ENCODE measurements at regions not wholly inside any gene's neighbourhood (a gene's known extent, or its start where the extent isn't known, plus 50 kb on each side); places are given as distances from the start of the nearest gene placed in this dataset.
"Not testable (repeated sequence)": the region's sequence is repeated elsewhere in the genome, so short reads cannot be mapped to it uniquely, and the experiment has no call there.

DNA sequence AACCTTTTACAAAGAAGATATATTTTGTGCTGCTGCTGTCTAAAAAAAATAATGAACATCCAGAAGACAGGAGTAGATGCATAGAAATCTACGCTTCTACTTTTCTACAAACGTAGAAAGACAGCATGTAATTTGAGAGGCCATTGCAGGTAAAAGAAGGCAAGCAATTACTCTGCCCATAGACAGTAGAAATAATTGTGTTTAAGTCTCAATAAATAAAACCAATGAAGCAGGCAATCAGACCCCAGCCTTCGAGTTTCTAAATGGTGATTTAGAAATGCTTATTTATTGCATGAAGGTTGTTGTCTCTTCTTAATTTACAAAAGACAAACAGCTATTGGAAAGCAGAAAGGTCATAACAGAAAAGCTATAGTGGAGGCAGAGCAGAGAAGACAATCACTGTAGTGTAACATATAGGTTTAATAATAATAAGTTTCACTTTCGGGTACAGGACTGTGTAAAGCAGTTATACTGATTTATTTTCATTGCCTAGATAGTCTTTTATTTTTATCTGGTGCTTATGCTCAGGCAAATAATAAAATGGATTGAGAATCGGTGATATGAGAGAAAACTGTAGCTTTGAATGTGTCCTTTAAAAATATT, 123.0 kb upstream of the TACR3 start:
- H3K4me1 ChIP-seq = no peaks in the 10 kb centered on the region
- no peak overlapping the region for H3K4me2 ChIP-seq
- no peaks in the 10 kb centered on the region for H3K36me3 ChIP-seq
- no peak overlapping the region for H3K4me3 ChIP-seq
- no peak for TF ChIP-seq Cebpa-rat (IDR thresholded peaks at IDR 0.05)
- H3K27ac ChIP-seq = no peak overlapping the region
- H4K20me1 ChIP-seq = no peaks in the 10 kb centered on the region
- no peaks in the 10 kb centered on the region for H3K9me3 ChIP-seq
- H3K9ac ChIP-seq = no peak overlapping the region
- H3K27me3 ChIP-seq = no peaks in the 10 kb centered on the region

DNA sequence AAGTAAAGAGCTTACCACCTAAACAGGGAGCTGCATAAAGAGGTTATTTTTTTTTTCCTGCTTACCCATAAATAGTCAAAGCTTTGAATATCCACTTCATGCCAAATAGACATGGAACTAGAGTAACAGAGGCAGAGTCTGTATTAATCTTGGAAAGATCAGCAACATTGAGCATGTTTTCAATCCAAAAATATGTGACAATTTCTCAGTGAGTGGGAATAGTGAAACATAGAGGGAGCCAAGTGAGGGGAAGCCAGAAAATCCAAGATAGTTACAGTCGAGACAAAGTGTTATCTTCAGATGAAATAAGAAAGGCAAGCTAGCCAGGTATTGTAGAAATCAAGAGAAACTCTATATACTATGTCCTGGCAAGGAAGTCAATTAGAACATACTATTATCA, 122.3 kb upstream of the TACR3 start:
- H3K4me1 ChIP-seq = no peaks in the 10 kb centered on the region
- no peak overlapping the region for H3K4me2 ChIP-seq
- H3K9ac ChIP-seq = no peak overlapping the region
- H3K9me3 ChIP-seq = no peaks in the 10 kb centered on the region
- H3K27ac ChIP-seq = no peak overlapping the region
- H3K36me3 ChIP-seq = no peaks in the 10 kb centered on the region
- H3K4me3 ChIP-seq = no peak overlapping the region
- no peaks in the 10 kb centered on the region for H4K20me1 ChIP-seq
- no peak for TF ChIP-seq Cebpa-rat (IDR thresholded peaks at IDR 0.05)
- H3K27me3 ChIP-seq = no peaks in the 10 kb centered on the region

DNA sequence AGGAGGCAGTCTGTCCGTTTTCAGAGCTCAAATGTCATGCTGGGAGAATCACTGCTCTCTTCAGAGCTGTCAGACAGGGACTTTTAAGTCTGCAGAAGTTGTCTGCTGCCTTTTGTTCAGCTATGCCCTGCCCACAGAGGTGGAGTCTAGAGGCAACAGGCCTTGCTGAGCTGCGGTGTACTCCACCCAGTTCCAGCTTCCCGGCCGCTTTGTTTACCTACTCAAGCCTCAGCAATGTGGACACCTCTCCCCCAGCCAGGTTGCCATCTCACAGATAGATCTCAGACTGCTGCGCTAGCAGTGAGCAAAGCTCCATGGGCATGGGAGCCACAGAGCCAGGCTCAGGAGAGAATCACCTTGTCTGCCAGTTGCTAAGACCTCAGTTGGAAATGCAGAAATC, 90.5 kb upstream of the TACR3 start:
- not testable (repeated sequence) for H3K9me3 ChIP-seq, H3K27ac ChIP-seq, H4K20me1 ChIP-seq, H3K4me1 ChIP-seq, H3K9ac ChIP-seq, H3K36me3 ChIP-seq, H3K27me3 ChIP-seq, H3K4me2 ChIP-seq, H3K4me3 ChIP-seq

DNA sequence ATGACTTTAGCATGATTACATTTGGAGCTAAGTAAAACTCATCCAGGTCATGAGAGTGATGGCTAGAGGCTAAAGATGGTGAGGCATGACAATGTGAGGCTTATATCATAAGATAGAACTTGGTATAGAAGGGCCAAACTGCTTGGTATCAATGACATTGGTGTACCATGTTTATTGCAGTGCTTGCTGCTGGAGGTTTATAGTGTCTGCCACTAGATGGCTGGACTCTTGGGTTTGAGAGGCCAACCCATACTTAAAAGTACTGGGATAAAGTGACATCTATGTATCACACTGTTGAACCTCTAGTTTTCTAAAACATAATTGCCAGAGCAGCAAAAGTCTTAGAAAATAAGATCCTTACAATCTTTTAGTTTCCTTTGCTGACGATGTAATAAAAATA, 83.0 kb upstream of the TACR3 start:
- Histone ChIP-seq H3K9ac (no peak overlapping the region), H3K27me3 (no peaks in the 10 kb centered on the region), H3K27ac (no peak overlapping the region), H3K36me3 (no peaks in the 10 kb centered on the region), H3K4me1 (no peaks in the 10 kb centered on the region), H4K20me1 (no peaks in the 10 kb centered on the region), H3K9me3 (no peaks in the 10 kb centered on the region), H3K4me3 (no peak overlapping the region), H3K4me2 (no peak overlapping the region)
- TF ChIP-seq Cebpa-rat (IDR thresholded peaks at IDR 0.05) = no peak

DNA sequence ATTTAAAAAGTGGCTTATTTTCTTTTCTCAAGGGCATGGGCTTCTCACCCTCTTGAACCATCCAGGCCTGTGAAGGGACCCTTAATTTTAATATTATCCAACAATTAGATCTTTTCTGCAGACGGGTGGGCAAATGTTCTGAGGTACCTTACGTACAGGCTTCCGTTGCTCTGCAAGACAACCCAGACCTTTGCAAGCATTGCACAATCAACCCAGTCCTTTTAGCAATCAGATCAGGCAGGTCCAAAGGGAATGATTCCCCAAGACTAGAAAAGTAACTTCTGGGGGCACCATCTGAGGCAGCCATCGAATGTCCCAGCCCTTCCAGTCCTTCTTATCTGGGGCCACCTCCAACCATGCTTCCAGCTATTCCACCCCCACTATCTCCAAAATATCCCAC, 67.3 kb upstream of the TACR3 start:
- peak; percentile 59 for TF ChIP-seq Cebpa-rat (IDR thresholded peaks at IDR 0.05)
- no peak overlapping the region for H3K4me3 ChIP-seq
- no peak overlapping the region for H3K4me2 ChIP-seq
- no peak overlapping the region for H3K27ac ChIP-seq
- no peaks in the 10 kb centered on the region for H3K27me3 ChIP-seq
- no peaks in the 10 kb centered on the region for H4K20me1 ChIP-seq
- peaks cover 11% of the 10 kb centered on the region for H3K9me3 ChIP-seq
- 0 out of 2 replicates have a peak, but pooled peaks cover 5% of the 10 kb centered on the region for H3K4me1 ChIP-seq
- H3K9ac ChIP-seq = no peak overlapping the region
- H3K36me3 ChIP-seq = no peaks in the 10 kb centered on the region

DNA sequence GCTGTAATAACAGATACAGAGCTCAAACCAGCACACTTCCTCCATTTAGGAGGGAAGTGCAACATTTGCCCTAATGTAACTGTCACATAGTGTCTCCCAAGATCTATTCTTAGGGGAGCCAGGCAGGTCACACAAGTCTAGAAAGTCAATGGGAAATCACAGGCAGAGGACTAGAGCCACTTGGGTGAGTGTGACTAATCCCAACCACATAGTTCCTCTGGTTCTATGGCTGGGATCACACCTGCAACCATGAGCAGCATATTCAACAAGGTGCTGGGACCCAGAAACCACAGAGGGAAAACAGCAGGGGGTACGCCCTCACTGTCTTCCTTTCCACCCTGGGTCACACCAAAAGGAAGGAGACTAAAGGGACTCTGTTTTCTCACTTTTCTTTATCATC, 66.8 kb upstream of the TACR3 start:
- TF ChIP-seq Cebpa-rat (IDR thresholded peaks at IDR 0.05) = no peak
- H3K27me3 ChIP-seq = no peaks in the 10 kb centered on the region
- no peak overlapping the region for H3K9ac ChIP-seq
- no peak overlapping the region for H3K4me2 ChIP-seq
- H4K20me1 ChIP-seq = no peaks in the 10 kb centered on the region
- H3K4me1 ChIP-seq = 0 out of 2 replicates have a peak, but pooled peaks cover 5% of the 10 kb centered on the region
- H3K4me3 ChIP-seq = no peak overlapping the region
- H3K36me3 ChIP-seq = no peaks in the 10 kb centered on the region
- no peak overlapping the region for H3K27ac ChIP-seq
- H3K9me3 ChIP-seq = peaks cover 11% of the 10 kb centered on the region

DNA sequence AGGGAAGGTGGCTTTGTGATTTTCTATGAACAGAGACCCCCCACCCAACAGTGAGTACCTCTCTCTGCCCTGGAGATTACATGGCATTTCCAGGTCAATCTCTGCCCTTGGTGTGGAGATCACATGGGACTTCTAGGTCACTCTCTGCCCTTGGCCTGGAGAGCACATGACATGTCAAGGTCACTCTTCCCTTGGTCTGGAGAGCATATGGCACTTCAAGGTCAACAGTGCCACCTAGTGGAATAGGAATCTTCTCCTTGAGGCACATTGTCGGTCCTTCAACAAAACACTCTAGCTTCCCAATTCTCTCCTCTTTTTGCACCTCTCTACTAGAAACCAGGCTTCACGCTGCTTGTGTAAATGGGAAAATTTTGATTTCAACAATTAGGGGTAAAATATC, 66.2 kb upstream of the TACR3 start:
- Histone ChIP-seq H3K4me3 (no peak overlapping the region), H4K20me1 (no peaks in the 10 kb centered on the region), H3K27ac (no peak overlapping the region), H3K4me2 (no peak overlapping the region), H3K9ac (no peak overlapping the region), H3K36me3 (no peaks in the 10 kb centered on the region), H3K27me3 (no peaks in the 10 kb centered on the region), H3K4me1 (0 out of 2 replicates have a peak, but pooled peaks cover 5% of the 10 kb centered on the region), H3K9me3 (peaks cover 11% of the 10 kb centered on the region)
- TF ChIP-seq Cebpa-rat (IDR thresholded peaks at IDR 0.05) = no peak

DNA sequence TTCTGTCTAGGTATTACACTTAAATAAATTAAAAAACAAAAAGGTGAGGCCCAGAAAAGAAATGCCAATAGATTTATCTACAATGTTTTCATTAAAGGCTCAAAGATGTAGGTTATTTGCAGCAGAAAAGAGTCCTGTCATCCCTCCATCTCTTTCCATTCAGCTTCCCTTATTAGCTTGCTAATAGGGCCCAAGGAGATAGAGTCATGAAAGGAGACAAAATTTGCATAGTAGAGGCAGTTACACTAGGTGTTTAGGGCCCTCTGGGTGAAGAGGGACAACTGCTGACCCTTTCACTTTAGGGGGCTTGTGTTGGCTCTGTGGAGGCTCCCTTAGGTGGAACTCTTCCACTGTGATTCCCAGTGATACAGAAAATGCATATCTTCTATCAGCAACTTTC, 58.4 kb upstream of the TACR3 start:
- Histone ChIP-seq H3K36me3 (no peaks in the 10 kb centered on the region), H3K4me3 (no peak overlapping the region), H3K27ac (no peak overlapping the region), H3K4me1 (no peaks in the 10 kb centered on the region), H3K9ac (no peak overlapping the region), H3K9me3 (no peaks in the 10 kb centered on the region), H3K27me3 (no peaks in the 10 kb centered on the region), H3K4me2 (no peak overlapping the region), H4K20me1 (no peaks in the 10 kb centered on the region)
- TF ChIP-seq Cebpa-rat (IDR thresholded peaks at IDR 0.05) = no peak

DNA sequence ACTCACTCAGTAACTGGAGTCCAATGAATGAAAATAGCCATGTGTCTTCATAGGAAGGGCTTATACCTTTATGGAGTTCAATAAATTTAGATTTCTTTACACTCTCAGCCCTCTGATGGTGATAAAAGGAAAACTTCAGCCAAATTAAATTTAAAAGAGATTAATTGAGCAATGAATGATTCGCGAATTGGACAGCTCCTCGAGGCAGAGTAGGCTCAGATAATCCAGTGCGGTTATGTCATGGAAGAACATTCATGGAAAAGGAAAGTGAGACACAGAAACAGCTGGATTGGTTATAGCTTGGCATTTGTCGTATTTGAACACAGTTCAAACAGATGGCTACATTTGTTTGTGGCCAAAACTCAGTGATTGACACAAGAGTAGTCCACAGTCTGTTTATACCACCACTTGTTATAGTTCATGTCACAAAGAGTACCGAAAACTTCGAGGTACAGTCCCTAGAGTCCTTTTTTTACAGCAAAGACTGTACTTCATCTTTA, 54.6 kb upstream of the TACR3 start:
- no peak overlapping the region for H3K4me2 ChIP-seq
- no peak overlapping the region for H3K27ac ChIP-seq
- H3K9me3 ChIP-seq = no peaks in the 10 kb centered on the region
- H3K4me3 ChIP-seq = no peak overlapping the region
- H3K9ac ChIP-seq = no peak overlapping the region
- H3K4me1 ChIP-seq = no peaks in the 10 kb centered on the region
- H3K27me3 ChIP-seq = no peaks in the 10 kb centered on the region
- H3K36me3 ChIP-seq = no peaks in the 10 kb centered on the region
- H4K20me1 ChIP-seq = no peaks in the 10 kb centered on the region
- no peak for TF ChIP-seq Cebpa-rat (IDR thresholded peaks at IDR 0.05)

DNA sequence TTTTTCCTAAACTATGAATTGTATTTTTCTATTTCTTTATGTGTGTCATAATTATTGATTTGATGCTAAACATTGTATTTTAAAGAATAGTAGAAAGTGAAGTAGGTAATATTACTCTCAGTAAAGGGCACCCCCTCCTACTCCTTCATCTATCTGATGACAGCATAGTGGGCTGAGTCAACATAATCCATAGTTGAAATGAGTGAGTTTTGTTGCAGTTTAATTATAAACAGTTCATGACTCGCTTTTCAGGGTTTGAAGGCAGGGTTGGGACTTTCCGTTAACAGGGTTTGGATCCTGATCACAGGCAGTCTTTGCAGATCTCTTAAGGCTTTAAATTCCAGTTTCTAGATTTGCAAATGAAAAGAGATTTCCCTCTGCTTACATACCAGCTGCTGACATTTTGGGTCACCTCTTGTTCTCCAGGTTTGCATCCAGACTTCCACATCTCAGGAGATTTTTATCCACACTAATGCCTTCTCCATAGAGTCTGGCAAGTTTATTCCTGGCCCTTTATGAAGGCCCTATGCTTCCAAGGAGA, 54.0 kb upstream of the TACR3 start:
- no peaks in the 10 kb centered on the region for H3K9me3 ChIP-seq
- no peak overlapping the region for H3K27ac ChIP-seq
- H3K27me3 ChIP-seq = no peaks in the 10 kb centered on the region
- no peaks in the 10 kb centered on the region for H3K36me3 ChIP-seq
- no peak overlapping the region for H3K4me2 ChIP-seq
- H3K4me1 ChIP-seq = no peaks in the 10 kb centered on the region
- H3K9ac ChIP-seq = no peak overlapping the region
- H3K4me3 ChIP-seq = no peak overlapping the region
- TF ChIP-seq Cebpa-rat (IDR thresholded peaks at IDR 0.05) = no peak
- no peaks in the 10 kb centered on the region for H4K20me1 ChIP-seq

Data from BLaER1 (cell line).